ENCODE measurements at regions not wholly inside any gene's neighbourhood (a gene's known extent, or its start where the extent isn't known, plus 50 kb on each side); places are given as distances from the start of the nearest gene placed in this dataset.

DNA sequence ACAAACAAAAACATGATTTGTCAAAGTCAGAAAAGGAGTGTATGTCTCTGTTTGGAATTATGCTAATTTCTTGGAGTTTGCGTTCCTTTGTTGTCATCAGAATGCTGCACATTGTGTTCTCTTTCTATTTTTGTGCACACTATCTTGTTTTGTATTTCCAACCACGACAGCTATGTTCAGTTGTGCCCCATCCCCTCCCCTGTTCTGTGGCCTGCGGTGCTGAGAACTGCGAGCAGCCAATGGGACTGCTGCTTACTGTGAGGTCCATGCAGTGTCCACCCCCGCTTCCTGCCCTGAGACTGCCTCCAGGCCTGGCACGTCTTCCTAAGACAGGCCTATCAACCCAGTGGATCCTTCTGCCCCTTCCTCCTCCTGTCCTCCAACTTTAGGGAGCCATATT lies 76.8 kb downstream of the PALM2AKAP2 start:
- Histone ChIP-seq H2AFZ (replicated peaks; ENCODE audit: low read length, poor library complexity) (no peak overlapping the region), H3K9me3 (ENCODE audit: control insufficient read depth, insufficient read depth, low read length) (no peaks in the 10 kb centered on the region), H3K4me3 (ENCODE audit: insufficient read depth, low read depth, low read length) (no peak overlapping the region), H3K56ac (ENCODE audit: extremely low read depth, insufficient read depth, low read length) (no peak overlapping the region), H3K9me1 (ENCODE audit: insufficient read depth, low read length) (peaks cover 7% of the 10 kb centered on the region; the same call in 1 of the 2 replicates), H2BK15ac (ENCODE audit: low read depth, low read length) (0 out of 3 replicates have a peak overlapping the region, but pooled peaks have one; percentile 1), H3K27ac (ENCODE audit: insufficient read depth, low read length) (peak overlapping the region; percentile 92), H4K5ac (ENCODE audit: low read depth, low read length) (peak overlapping the region; percentile 96), H2AK5ac (ENCODE audit: low read depth, low read length) (peak overlapping the region; percentile 41; the same call in 1 of the 2 replicates), H3K4me2 (ENCODE audit: low read depth, low read length) (peak overlapping the region; percentile 52), H4K91ac (ENCODE audit: insufficient read depth, low read depth, low read length) (peak overlapping the region; percentile 35; the same call in 1 of the 2 replicates), H3K36me3 (ENCODE audit: control insufficient read depth, insufficient read depth, low read length) (no peaks in the 10 kb centered on the region), H3K27me3 (ENCODE audit: control insufficient read depth, insufficient read depth, low read length) (no peaks in the 10 kb centered on the region), H2BK5ac (ENCODE audit: low read depth, low read length, poor library complexity, severe bottlenecking) (peak overlapping the region; percentile 59), H2AK9ac (replicated peaks; ENCODE audit: low read depth, low read length, poor library complexity) (no peak overlapping the region), H3K4ac (ENCODE audit: low read depth, low read length) (peak overlapping the region; percentile 50; the same call in 1 of the 2 replicates), H3K9ac (ENCODE audit: low read depth, low read length) (no peak overlapping the region; the same call in 1 of the 2 replicates), H2BK120ac (ENCODE audit: low read depth, low read length) (peak overlapping the region; percentile 35; the same call in 1 of the 2 replicates), H2BK20ac (ENCODE audit: low read depth, low read length) (0 out of 2 replicates have a peak overlapping the region, but pooled peaks have one; percentile 24), H3K18ac (ENCODE audit: low read depth, low read length) (peak overlapping the region; percentile 96), H3K4me1 (ENCODE audit: control insufficient read depth, insufficient read depth, low read length) (peaks cover 8% of the 10 kb centered on the region), H4K8ac (ENCODE audit: low read depth in 2 of 2, low read length in 2 of 2) (peak overlapping the region; percentile 41 to 70; a peak in 3 of 4 replicates), H3K79me1 (ENCODE audit: low read depth in 1 of 2, low read length in 2 of 2) (peaks cover 22 to 56% of the 10 kb centered on the region in 2 experiments; a peak in 3 of 4 replicates), H3K14ac (replicated peaks; ENCODE audit: low read depth, low read length) (0 out of 2 replicates have a peak overlapping the region, but pooled peaks have one; percentile 54), H4K20me1 (ENCODE audit: insufficient read depth, low read length) (0 out of 2 replicates have a peak, but pooled peaks cover 6% of the 10 kb centered on the region), H3K23ac (ENCODE audit: low read depth, low read length) (no peak overlapping the region)
- peak; percentile 33 for DNase-seq
- ChIA-PET CTCF (no interaction called here), POLR2A (ENCODE audit: unreplicated experiment) (no interaction called here)
- TF ChIP-seq, protein P1, sequence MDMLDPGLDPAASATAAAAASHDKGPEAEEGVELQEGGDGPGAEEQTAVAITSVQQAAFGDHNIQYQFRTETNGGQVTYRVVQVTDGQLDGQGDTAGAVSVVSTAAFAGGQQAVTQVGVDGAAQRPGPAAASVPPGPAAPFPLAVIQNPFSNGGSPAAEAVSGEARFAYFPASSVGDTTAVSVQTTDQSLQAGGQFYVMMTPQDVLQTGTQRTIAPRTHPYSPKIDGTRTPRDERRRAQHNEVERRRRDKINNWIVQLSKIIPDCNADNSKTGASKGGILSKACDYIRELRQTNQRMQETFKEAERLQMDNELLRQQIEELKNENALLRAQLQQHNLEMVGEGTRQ (IDR thresholded peaks at IDR 0.05; ENCODE audit: low read depth, low read length) = no peak
- no peak for TF ChIP-seq BHLHE40 (IDR thresholded peaks at IDR 0.05; ENCODE audit: low read depth, low read length)
- TF ChIP-seq CHD1 (IDR thresholded peaks at IDR 0.05; ENCODE audit: low read depth, low read length) = no peak
- TF ChIP-seq POLR2A (IDR thresholded peaks at IDR 0.05; ENCODE audit: low read depth, low read length) = no peak
- TF ChIP-seq SMC3 (IDR thresholded peaks at IDR 0.05; ENCODE audit: low read depth, low read length) = no peak
- TF ChIP-seq RAD21 (IDR thresholded peaks at IDR 0.05; ENCODE audit: low read length) = no peak
- no peak for TF ChIP-seq MXI1 (IDR thresholded peaks at IDR 0.05; ENCODE audit: borderline replicate concordance, low read depth, low read length)
- TF ChIP-seq, protein P2, sequence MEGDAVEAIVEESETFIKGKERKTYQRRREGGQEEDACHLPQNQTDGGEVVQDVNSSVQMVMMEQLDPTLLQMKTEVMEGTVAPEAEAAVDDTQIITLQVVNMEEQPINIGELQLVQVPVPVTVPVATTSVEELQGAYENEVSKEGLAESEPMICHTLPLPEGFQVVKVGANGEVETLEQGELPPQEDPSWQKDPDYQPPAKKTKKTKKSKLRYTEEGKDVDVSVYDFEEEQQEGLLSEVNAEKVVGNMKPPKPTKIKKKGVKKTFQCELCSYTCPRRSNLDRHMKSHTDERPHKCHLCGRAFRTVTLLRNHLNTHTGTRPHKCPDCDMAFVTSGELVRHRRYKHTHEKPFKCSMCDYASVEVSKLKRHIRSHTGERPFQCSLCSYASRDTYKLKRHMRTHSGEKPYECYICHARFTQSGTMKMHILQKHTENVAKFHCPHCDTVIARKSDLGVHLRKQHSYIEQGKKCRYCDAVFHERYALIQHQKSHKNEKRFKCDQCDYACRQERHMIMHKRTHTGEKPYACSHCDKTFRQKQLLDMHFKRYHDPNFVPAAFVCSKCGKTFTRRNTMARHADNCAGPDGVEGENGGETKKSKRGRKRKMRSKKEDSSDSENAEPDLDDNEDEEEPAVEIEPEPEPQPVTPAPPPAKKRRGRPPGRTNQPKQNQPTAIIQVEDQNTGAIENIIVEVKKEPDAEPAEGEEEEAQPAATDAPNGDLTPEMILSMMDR (conservative IDR thresholded peaks at IDR 0.05; ENCODE audit: low read depth, low read length) = no peak
- TF ChIP-seq FOS (IDR thresholded peaks at IDR 0.05; ENCODE audit: low read depth, low read length) = no peak
- no peak for TF ChIP-seq MAFK (IDR thresholded peaks at IDR 0.05; ENCODE audit: low read depth, low read length)
- TF ChIP-seq RCOR1 (IDR thresholded peaks at IDR 0.05; ENCODE audit: insufficient replicate concordance, low read length) = no peak
- no peak for TF ChIP-seq MAZ (IDR thresholded peaks at IDR 0.05; ENCODE audit: borderline replicate concordance, low read depth, low read length)
- TF ChIP-seq, protein P3, sequence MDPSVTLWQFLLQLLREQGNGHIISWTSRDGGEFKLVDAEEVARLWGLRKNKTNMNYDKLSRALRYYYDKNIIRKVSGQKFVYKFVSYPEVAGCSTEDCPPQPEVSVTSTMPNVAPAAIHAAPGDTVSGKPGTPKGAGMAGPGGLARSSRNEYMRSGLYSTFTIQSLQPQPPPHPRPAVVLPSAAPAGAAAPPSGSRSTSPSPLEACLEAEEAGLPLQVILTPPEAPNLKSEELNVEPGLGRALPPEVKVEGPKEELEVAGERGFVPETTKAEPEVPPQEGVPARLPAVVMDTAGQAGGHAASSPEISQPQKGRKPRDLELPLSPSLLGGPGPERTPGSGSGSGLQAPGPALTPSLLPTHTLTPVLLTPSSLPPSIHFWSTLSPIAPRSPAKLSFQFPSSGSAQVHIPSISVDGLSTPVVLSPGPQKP (IDR thresholded peaks at IDR 0.05; ENCODE audit: borderline replicate concordance, low read depth, low read length) = no peak
- TF ChIP-seq CEBPB (IDR thresholded peaks at IDR 0.05; ENCODE audit: low read depth, low read length) = no peak
- TF ChIP-seq NFE2L2 (IDR thresholded peaks at IDR 0.05; ENCODE audit: low read depth, low read length) = no peak
- peak; percentile 70 for ATAC-seq (ENCODE audit: low read depth)
- intact Hi-C loops (cut with micrococcal nuclease) (no loop called here), dilution Hi-C loops (cut with HindIII; ENCODE audit: low sequenced_read_pairs, unreplicated experiment) (no loop called here), in situ Hi-C loops (cut with MboI; ENCODE audit: low sequenced_read_pairs) (no loop called here)
- WGBS, 2 experiments (ENCODE audit: extremely low coverage in 2 of 2, insufficient read length in 1 of 2) = 80% methylated on average over 3 of the region's 6 CpGs; no CpG with 5 or more reads in 1 of the 2 experiments
- BruUV-seq (replicated peaks) = no TSS peak

Measured in IMR-90 (cell line).